HepG2 (cell line): ENCODE measurements at regions not wholly inside any gene's neighbourhood (a gene's known extent, or its start where the extent isn't known, plus 50 kb on each side); places are given as distances from the start of the nearest gene placed in this dataset.

Experiments
- FOSL1 ChIP-seq: sonication (generic); formaldehyde crosslinking; IDR thresholded peaks from 2 replicates; pipeline ENCODE4 v1.9.0; 2021; ENCODE audit warnings: missing genetic modification reagents, borderline replicate concordance
- HDAC1 ChIP-seq: sonication (generic); formaldehyde crosslinking; IDR thresholded peaks from 2 replicates; pipeline ENCODE4 v1.5.1; 2020; ENCODE audit warnings: mild to moderate bottlenecking, missing genetic modification reagents
- HDAC2 ChIP-seq: sonication (generic); formaldehyde crosslinking; IDR thresholded peaks from 2 replicates; pipeline ENCODE4 v1.4.0; 2020; ENCODE audit warnings: missing genetic modification reagents
- SATB2 ChIP-seq: sonication (generic); formaldehyde crosslinking; IDR thresholded peaks from 2 replicates; pipeline ENCODE4 v1.5.0; 2020; ENCODE audit warnings: missing genetic modification reagents
- ZNF3 ChIP-seq: IDR thresholded peaks from 2 replicates; pipeline ENCODE4 v1.7.0; 2017; ENCODE audit warnings: inconsistent platforms
- TF ChIP-seq, protein P1 (sequence below): sonication (generic); formaldehyde crosslinking; IDR thresholded peaks from 2 replicates; pipeline ENCODE4 v1.5.0; 2020; ENCODE audit warnings: mild to moderate bottlenecking, missing genetic modification reagents, moderate library complexity

DNA sequence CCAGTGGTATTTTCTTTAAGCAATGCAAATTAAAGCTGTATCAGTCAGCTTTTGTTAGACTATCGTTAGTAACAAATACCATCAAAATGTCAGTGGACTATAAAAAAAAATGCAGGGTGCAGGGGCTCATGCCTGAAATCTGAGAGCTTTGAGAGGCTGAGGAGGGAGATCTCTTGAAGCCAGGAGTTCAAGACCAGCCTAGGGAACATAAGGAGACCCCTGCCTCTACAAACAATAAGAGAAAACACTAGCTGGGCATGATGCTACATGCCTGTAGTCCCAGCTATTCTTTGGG, 253.7 kb downstream of the MYCN start:
- no peak for TF ChIP-seq HDAC1 (CRISPR knock-in tag)
- no peak for TF ChIP-seq HDAC2 (CRISPR knock-in tag)
- TF ChIP-seq, protein P1, sequence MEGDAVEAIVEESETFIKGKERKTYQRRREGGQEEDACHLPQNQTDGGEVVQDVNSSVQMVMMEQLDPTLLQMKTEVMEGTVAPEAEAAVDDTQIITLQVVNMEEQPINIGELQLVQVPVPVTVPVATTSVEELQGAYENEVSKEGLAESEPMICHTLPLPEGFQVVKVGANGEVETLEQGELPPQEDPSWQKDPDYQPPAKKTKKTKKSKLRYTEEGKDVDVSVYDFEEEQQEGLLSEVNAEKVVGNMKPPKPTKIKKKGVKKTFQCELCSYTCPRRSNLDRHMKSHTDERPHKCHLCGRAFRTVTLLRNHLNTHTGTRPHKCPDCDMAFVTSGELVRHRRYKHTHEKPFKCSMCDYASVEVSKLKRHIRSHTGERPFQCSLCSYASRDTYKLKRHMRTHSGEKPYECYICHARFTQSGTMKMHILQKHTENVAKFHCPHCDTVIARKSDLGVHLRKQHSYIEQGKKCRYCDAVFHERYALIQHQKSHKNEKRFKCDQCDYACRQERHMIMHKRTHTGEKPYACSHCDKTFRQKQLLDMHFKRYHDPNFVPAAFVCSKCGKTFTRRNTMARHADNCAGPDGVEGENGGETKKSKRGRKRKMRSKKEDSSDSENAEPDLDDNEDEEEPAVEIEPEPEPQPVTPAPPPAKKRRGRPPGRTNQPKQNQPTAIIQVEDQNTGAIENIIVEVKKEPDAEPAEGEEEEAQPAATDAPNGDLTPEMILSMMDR (CRISPR knock-in tag): no peak
- TF ChIP-seq FOSL1 (CRISPR knock-in tag): no peak
- TF ChIP-seq SATB2: no peak
- no peak for TF ChIP-seq ZNF3 (CRISPR knock-in tag)
